ENCODE measurements at regions not wholly inside any gene's neighbourhood (a gene's known extent, or its start where the extent isn't known, plus 50 kb on each side); places are given as distances from the start of the nearest gene placed in this dataset.

DNA sequence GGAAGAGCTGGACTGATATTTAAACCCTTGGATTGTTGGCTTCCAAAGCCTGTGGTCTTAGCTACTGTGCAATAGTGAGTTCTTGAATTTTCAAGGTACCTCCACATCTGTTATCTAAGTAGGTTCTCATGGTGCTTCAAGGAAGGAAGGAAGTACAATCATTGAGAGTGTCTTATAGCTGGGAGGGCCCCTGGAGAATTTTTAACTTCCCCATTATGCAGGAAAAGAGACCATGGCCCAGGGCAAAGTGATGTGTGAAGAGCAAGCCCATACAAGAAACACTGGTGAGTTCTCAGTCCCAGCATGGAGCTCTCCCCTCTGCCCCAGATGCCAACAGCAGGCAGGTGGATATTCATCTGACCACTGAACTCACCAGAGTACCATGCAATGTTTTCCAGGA, 169.0 kb upstream of the IRX6 start:
- intact Hi-C loops (cut with DNase I) = no loop called here
- no peaks in the 10 kb centered on the region for H3K27me3 ChIP-seq
- no peaks in the 10 kb centered on the region for H3K36me3 ChIP-seq
- no peak overlapping the region for H3K27ac ChIP-seq
- H3K4me1 ChIP-seq = peaks cover 5% of the 10 kb centered on the region
- no peak for TF ChIP-seq POLR2A (IDR thresholded peaks at IDR 0.05)
- TF ChIP-seq, protein P1, sequence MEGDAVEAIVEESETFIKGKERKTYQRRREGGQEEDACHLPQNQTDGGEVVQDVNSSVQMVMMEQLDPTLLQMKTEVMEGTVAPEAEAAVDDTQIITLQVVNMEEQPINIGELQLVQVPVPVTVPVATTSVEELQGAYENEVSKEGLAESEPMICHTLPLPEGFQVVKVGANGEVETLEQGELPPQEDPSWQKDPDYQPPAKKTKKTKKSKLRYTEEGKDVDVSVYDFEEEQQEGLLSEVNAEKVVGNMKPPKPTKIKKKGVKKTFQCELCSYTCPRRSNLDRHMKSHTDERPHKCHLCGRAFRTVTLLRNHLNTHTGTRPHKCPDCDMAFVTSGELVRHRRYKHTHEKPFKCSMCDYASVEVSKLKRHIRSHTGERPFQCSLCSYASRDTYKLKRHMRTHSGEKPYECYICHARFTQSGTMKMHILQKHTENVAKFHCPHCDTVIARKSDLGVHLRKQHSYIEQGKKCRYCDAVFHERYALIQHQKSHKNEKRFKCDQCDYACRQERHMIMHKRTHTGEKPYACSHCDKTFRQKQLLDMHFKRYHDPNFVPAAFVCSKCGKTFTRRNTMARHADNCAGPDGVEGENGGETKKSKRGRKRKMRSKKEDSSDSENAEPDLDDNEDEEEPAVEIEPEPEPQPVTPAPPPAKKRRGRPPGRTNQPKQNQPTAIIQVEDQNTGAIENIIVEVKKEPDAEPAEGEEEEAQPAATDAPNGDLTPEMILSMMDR (IDR thresholded peaks at IDR 0.05) = no peak
- TF ChIP-seq POLR2AphosphoS5 (IDR thresholded peaks at IDR 0.05; ENCODE audit: insufficient read depth in 1 of 2, low read depth in 1 of 2) = no peak
- no peak for DNase-seq (ENCODE audit: extremely low spot score in 2 of 2)
- no peak overlapping the region for H3K4me3 ChIP-seq
- no peaks in the 10 kb centered on the region for H3K9me3 ChIP-seq

DNA sequence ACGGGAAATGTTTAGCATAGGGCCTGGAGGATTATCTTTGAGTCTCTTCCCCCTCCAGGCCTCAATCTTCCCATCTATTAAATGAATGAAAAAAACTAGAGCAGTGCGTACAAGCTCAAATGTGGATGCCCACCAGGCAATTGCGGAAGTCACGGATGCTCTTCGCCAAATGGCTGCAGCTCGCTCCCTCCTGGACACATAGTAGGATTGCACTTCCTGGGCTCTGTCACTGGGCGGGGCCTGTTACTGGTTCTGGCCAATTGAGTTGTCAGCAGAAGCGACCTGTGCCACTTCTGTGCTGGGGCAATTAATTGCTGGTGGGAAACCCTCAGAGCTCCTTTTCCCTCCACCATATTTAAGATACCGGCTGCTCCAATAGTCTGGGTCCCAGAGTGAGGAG, 168.2 kb upstream of the IRX6 start:
- Histone ChIP-seq H3K27me3 (no peaks in the 10 kb centered on the region), H3K27ac (no peak overlapping the region), H3K36me3 (no peaks in the 10 kb centered on the region), H3K4me1 (peaks cover 5% of the 10 kb centered on the region), H3K4me3 (no peak overlapping the region), H3K9me3 (no peaks in the 10 kb centered on the region)
- intact Hi-C loops (cut with DNase I) = no loop called here
- DNase-seq (ENCODE audit: extremely low spot score in 2 of 2) = no peak
- TF ChIP-seq POLR2AphosphoS5 (IDR thresholded peaks at IDR 0.05; ENCODE audit: insufficient read depth in 1 of 2, low read depth in 1 of 2) = no peak
- TF ChIP-seq POLR2A (IDR thresholded peaks at IDR 0.05) = no peak
- TF ChIP-seq, protein P1 (IDR thresholded peaks at IDR 0.05) = no peak

DNA sequence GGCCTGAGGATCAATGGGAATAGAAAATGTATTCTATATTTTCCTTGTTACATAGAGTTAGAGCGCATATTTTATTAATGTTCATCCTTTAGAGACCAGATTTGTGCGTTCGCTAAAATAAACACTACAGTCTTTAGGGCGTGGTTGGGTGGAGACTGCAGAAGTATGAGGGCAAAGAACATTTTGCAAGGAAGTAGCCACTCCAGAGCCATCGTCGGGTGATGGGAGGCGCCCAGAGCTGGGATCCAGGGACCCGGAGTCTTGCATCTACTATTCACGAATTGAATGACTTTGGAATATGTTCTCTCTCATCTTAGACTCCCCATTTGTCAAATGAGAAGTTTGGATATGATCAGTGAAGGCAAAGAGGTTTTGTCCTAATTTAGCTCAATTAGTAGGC, 154.2 kb upstream of the IRX6 start:
- no peaks in the 10 kb centered on the region for H3K36me3 ChIP-seq
- H3K27ac ChIP-seq = no peak overlapping the region
- TF ChIP-seq, protein P1 (IDR thresholded peaks at IDR 0.05) = no peak
- TF ChIP-seq POLR2AphosphoS5 (IDR thresholded peaks at IDR 0.05; ENCODE audit: insufficient read depth in 1 of 2, low read depth in 1 of 2) (no peak), POLR2A (IDR thresholded peaks at IDR 0.05) (no peak)
- no peaks in the 10 kb centered on the region for H3K9me3 ChIP-seq
- no peaks in the 10 kb centered on the region for H3K27me3 ChIP-seq
- DNase-seq (ENCODE audit: extremely low spot score in 2 of 2) = no peak
- H3K4me3 ChIP-seq = no peak overlapping the region
- no peaks in the 10 kb centered on the region for H3K4me1 ChIP-seq
- intact Hi-C loops (cut with DNase I) = no loop called here

DNA sequence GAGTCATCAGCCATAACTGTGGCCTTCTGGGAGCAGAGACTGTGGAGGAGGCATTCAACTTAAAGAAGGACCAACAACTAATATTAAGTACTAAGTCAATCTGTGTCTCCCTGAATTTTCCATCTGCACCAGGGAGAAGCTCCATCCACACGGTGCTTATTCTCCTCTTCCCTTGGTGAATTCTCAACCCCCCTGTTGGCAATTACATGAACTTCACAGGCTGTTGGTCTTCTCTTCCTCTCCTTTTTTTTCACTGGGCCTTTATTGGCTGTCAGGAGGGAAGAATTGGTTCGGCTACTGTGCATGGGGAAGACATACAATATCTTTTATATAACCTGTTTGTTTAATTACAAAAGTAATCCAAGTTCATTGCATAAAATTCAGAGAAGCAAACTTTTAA, 152.8 kb upstream of the IRX6 start:
- no peaks in the 10 kb centered on the region for H3K27me3 ChIP-seq
- intact Hi-C loops (cut with DNase I) = no loop called here
- no peaks in the 10 kb centered on the region for H3K36me3 ChIP-seq
- no peak overlapping the region for H3K4me3 ChIP-seq
- H3K27ac ChIP-seq = no peak overlapping the region
- TF ChIP-seq, protein P1 (IDR thresholded peaks at IDR 0.05) = no peak
- TF ChIP-seq POLR2AphosphoS5 (IDR thresholded peaks at IDR 0.05; ENCODE audit: insufficient read depth in 1 of 2, low read depth in 1 of 2) (no peak), POLR2A (IDR thresholded peaks at IDR 0.05) (no peak)
- H3K9me3 ChIP-seq = no peaks in the 10 kb centered on the region
- no peaks in the 10 kb centered on the region for H3K4me1 ChIP-seq
- no peak for DNase-seq (ENCODE audit: extremely low spot score in 2 of 2)

DNA sequence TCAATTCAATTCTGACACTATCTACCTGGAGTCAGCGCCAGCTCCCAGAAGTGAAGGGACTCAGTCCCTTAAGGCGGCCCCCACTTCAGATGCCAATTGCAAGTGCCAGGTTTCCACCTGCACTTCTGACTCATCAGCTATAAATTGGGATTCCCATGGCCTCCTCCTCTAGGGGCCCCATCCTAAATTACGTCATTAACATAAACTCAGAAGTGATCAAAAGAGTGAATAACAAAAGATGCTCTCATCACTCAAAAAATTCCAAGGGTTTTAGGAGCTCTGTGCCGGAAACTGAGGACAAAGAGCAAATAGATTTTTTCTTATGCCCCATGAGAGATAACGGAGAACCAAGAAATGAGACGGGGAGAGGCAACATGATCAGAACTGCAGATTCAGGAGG, 148.6 kb upstream of the IRX6 start:
- Histone ChIP-seq H3K36me3 (no peaks in the 10 kb centered on the region), H3K27ac (no peak overlapping the region), H3K9me3 (no peaks in the 10 kb centered on the region), H3K4me1 (no peaks in the 10 kb centered on the region), H3K27me3 (no peaks in the 10 kb centered on the region), H3K4me3 (no peak overlapping the region)
- DNase-seq (ENCODE audit: extremely low spot score in 2 of 2) = no peak
- intact Hi-C loops (cut with DNase I) = no loop called here
- TF ChIP-seq, protein P1 (IDR thresholded peaks at IDR 0.05) = no peak
- TF ChIP-seq POLR2AphosphoS5 (IDR thresholded peaks at IDR 0.05; ENCODE audit: insufficient read depth in 1 of 2, low read depth in 1 of 2) (no peak), POLR2A (IDR thresholded peaks at IDR 0.05) (no peak)

Measured in vagina (tissue), 2 donors.